Liver (tissue), 3 donors: ENCODE measurements at regions not wholly inside any gene's neighbourhood (a gene's known extent, or its start where the extent isn't known, plus 50 kb on each side); places are given as distances from the start of the nearest gene placed in this dataset.

Experiments
- CTCF ChIP-seq: fragments of 150-350 bp; IDR thresholded peaks from 2 replicates; pipeline ENCODE4 v1.5.1; 2017; ENCODE audit warnings: improper control_type of control experiment, low read depth, low read length; ENCODE audit not compliant: missing input control
- FOXA1 ChIP-seq: IDR thresholded peaks from 2 replicates; pipeline ENCODE4 v1.6.1; 2016; ENCODE audit warnings: antibody characterized with exemption
- JUND ChIP-seq, 2 donors: IDR thresholded peaks; 2 replicates each; pipeline ENCODE4 v1.6.1; 2016; ENCODE audit warnings: antibody characterized with exemption in 2 of 2
- donor health status: healthy.
- donor health status: healthy.

- TF ChIP-seq FOXA1 (no peak), CTCF (no peak), JUND (IDR thresholded peaks at IDR 0.05) (no peak)
These were observed 828.4 kb upstream of the SALL3 start for GRCh38 chr18:78151234-78151633.
